GM23338 (cell line): ENCODE measurements at regions not wholly inside any gene's neighbourhood (a gene's known extent, or its start where the extent isn't known, plus 50 kb on each side); places are given as distances from the start of the nearest gene placed in this dataset.

Source experiments
- ATAC-seq: fragments of 200-7000 bp; cut with Tn5 transposase; 3 replicates; pipeline ENCODE4 v1.9.1; 2020
- DNase-seq: peaks from one replicate; pipeline ENCODE4 v3.0.0-alpha.2; 2015; ENCODE audit warnings: low spot score
- H2AFZ ChIP-seq: fragments of 200-600 bp; sonication (generic); 2 replicates; pipeline ENCODE4 v1.8.0; 2016; ENCODE audit warnings: antibody characterized with exemption, mild to moderate bottlenecking, moderate library complexity
- H3F3A ChIP-seq: fragments of 200-600 bp; sonication (generic); replicated peaks from 2 replicates; pipeline ENCODE4 v1.8.0; 2017; ENCODE audit warnings: antibody characterized with exemption, mixed run types, low read depth
- H3K27ac ChIP-seq: fragments of 200-600 bp; sonication (generic); 2 replicates; pipeline ENCODE4 v1.6.1; 2016; ENCODE audit warnings: low read depth
- H3K27me3 ChIP-seq: fragments of 200-600 bp; sonication (generic); 2 replicates; pipeline ENCODE4 v1.8.0; 2016; ENCODE audit warnings: mild to moderate bottlenecking, mixed run types, moderate library complexity; ENCODE audit not compliant: insufficient read depth
- H3K36me3 ChIP-seq: fragments of 200-600 bp; sonication (generic); 2 replicates; pipeline ENCODE4 v1.8.0; 2016; ENCODE audit warnings: mild to moderate bottlenecking; ENCODE audit not compliant: insufficient read depth
- H3K4me1 ChIP-seq: fragments of 200-600 bp; sonication (generic); 2 replicates; pipeline ENCODE4 v1.8.0; 2016; ENCODE audit warnings: mild to moderate bottlenecking, moderate library complexity; ENCODE audit not compliant: insufficient read depth
- H3K4me2 ChIP-seq: fragments of 200-600 bp; sonication (generic); 2 replicates; pipeline ENCODE4 v1.7.1; 2017; ENCODE audit warnings: mixed run types
- H3K4me3 ChIP-seq: fragments of 200-600 bp; sonication (generic); 2 replicates; pipeline ENCODE4 v1.6.1; 2016; ENCODE audit warnings: mixed run types
- H3K79me2 ChIP-seq: fragments of 200-600 bp; sonication (generic); replicated peaks from 2 replicates; pipeline ENCODE4 v1.8.0; 2017; ENCODE audit warnings: mild to moderate bottlenecking; ENCODE audit not compliant: insufficient read depth
- H3K9me2 ChIP-seq: fragments of 200-600 bp; sonication (generic); 2 replicates; pipeline ENCODE4 v1.8.0; 2017; ENCODE audit not compliant: insufficient read depth
- H4K20me1 ChIP-seq: fragments of 200-600 bp; sonication (generic); replicated peaks from 2 replicates; pipeline ENCODE4 v1.8.0; 2017; ENCODE audit warnings: mild to moderate bottlenecking; ENCODE audit not compliant: insufficient read depth
- H3K27ac Mint-ChIP-seq: 2 replicates; pipeline ENCODE4 v1.8.0; 2020; ENCODE audit warnings: inconsistent platforms, mild to moderate bottlenecking, moderate library complexity, mixed read lengths
- H3K27me3 Mint-ChIP-seq: 3 replicates; pipeline ENCODE4 v1.8.0; 2022; ENCODE audit warnings: low read depth, mild to moderate bottlenecking, moderate library complexity, mixed read lengths, inconsistent platforms; ENCODE audit not compliant: insufficient read depth, poor library complexity
- H3K36me3 Mint-ChIP-seq: 3 replicates; pipeline ENCODE4 v1.8.0; 2021; ENCODE audit warnings: low read depth, mild to moderate bottlenecking, inconsistent platforms, moderate library complexity, mixed read lengths
- H3K4me1 Mint-ChIP-seq: 3 replicates; pipeline ENCODE4 v1.8.0; 2020; ENCODE audit warnings: mild to moderate bottlenecking, inconsistent platforms, mixed read lengths
- H3K4me3 Mint-ChIP-seq: 3 replicates; pipeline ENCODE4 v1.8.0; 2021; ENCODE audit warnings: moderate library complexity, mild to moderate bottlenecking, inconsistent platforms, mixed read lengths
- H3K9me3 Mint-ChIP-seq: 3 replicates; pipeline ENCODE4 v1.8.0; 2020; ENCODE audit warnings: moderate library complexity, mild to moderate bottlenecking, inconsistent platforms, mixed read lengths
- EZH2 ChIP-seq: fragments of 200-600 bp; sonication (generic); IDR thresholded peaks from one replicate; pipeline ENCODE4 v1.8.0; 2017; ENCODE audit warnings: antibody characterized with exemption, mild to moderate bottlenecking, low read depth; ENCODE audit not compliant: unreplicated experiment
- EZH2phosphoT487 ChIP-seq: fragments of 200-600 bp; sonication (generic); IDR thresholded peaks from one replicate; pipeline ENCODE4 v1.8.1; 2018; ENCODE audit warnings: antibody characterized with exemption; ENCODE audit not compliant: unreplicated experiment
- JUNB ChIP-seq: IDR thresholded peaks from one replicate; pipeline ENCODE4 v1.6.1; 2016; ENCODE audit warnings: antibody characterized with exemption; ENCODE audit not compliant: unreplicated experiment
- NANOG ChIP-seq: IDR thresholded peaks from 2 replicates; pipeline ENCODE4 v1.6.1; 2016; ENCODE audit warnings: antibody characterized with exemption, borderline replicate concordance
- POLR2AphosphoS5 ChIP-seq: IDR thresholded peaks from 2 replicates; pipeline ENCODE4 v1.6.1; 2016; ENCODE audit warnings: antibody characterized with exemption, low read depth
- STAT1 ChIP-seq: IDR thresholded peaks from one replicate; pipeline ENCODE4 v1.6.1; 2016; ENCODE audit warnings: antibody characterized with exemption; ENCODE audit not compliant: unreplicated experiment
- TF ChIP-seq, protein P1 (sequence below): IDR thresholded peaks from 2 replicates; pipeline ENCODE4 v1.6.1; 2016; ENCODE audit warnings: antibody characterized with exemption
- TF ChIP-seq, protein P2 (sequence below), 2 experiments: fragments of 200-600 bp in 1 of 2; sonication (generic) in 1 of 2; conservative IDR thresholded peaks; 2 replicates each; pipeline versions ENCODE4 v1.5.1 to v1.6.1; 2016 to 2017; ENCODE audit warnings: antibody characterized with exemption in 2 of 2, low read depth in 2 of 2, mild to moderate bottlenecking in 2 of 2, moderate library complexity in 1 of 2
- TF ChIP-seq, protein P3 (sequence below): fragments of 250-450 bp; sonication (Bioruptor Pico); IDR thresholded peaks from 2 replicates; pipeline ENCODE4 v1.5.0; 2020; ENCODE audit warnings: mild to moderate bottlenecking, moderate library complexity

DNA sequence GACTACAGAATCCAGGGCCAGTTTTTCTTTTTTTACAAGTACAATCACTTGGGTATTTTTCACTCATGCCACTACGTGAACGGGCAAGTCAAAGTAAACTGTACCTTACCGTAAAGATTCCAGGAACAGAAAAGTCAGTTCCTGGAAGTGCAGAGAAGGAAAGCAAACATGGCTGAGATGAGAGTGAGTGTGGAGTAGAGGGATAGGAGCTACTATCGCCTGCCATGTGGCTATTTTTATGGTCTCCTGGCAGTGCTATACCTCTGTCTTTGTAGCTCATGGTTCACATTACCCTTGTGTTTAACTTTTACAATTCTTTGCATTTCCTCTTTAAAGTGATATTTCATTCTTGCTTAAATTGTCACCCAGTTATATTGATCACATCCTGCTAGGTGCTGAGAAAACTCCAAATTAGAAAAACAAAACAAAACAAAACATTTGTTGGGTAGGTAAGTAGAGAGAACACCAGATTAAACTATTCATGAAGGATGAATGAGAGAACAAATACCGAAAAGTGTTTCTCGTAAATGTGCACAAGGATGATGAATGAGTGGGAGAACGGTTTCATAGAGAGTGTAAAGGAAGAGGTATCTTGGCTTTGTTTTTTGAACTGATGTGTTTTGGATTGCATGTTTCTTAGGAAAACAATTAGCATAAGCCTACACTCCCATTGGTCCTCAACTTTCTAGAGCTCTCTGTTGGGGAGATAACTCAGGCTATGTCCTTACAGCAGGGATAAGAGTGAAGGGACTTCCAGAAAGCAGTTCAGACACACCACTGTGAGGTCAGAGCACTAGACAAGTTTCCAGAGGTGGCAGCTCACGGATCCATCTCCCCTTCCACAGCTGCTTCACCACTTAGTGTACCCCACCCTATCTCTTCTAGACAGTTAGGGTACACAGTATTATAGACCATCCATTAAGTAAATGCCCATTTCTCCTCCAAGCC is 163.7 kb downstream of the IPO8 start:
- Mint-ChIP-seq H3K36me3 (no peaks in the 10 kb centered on the region), H3K27me3 (no peaks in the 10 kb centered on the region), H3K4me3 (no peak overlapping the region), H3K9me3 (no peaks in the 10 kb centered on the region), H3K27ac (no peak overlapping the region), H3K4me1 (peaks cover 12% of the 10 kb centered on the region)
- H3K27ac ChIP-seq: no peak overlapping the region
- no peaks in the 10 kb centered on the region for H3K4me1 ChIP-seq
- H3F3A ChIP-seq: no peaks in the 10 kb centered on the region
- H2AFZ ChIP-seq: peak overlapping the region; percentile 29; the same call in 1 of the 2 replicates
- H3K4me3 ChIP-seq: no peak overlapping the region
- H3K9me2 ChIP-seq: no peaks in the 10 kb centered on the region
- no peaks in the 10 kb centered on the region for H4K20me1 ChIP-seq
- ATAC-seq (no peak), DNase-seq (no peak)
- TF ChIP-seq, protein P1, sequence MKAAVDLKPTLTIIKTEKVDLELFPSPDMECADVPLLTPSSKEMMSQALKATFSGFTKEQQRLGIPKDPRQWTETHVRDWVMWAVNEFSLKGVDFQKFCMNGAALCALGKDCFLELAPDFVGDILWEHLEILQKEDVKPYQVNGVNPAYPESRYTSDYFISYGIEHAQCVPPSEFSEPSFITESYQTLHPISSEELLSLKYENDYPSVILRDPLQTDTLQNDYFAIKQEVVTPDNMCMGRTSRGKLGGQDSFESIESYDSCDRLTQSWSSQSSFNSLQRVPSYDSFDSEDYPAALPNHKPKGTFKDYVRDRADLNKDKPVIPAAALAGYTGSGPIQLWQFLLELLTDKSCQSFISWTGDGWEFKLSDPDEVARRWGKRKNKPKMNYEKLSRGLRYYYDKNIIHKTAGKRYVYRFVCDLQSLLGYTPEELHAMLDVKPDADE: no peak
- TF ChIP-seq, protein P2, sequence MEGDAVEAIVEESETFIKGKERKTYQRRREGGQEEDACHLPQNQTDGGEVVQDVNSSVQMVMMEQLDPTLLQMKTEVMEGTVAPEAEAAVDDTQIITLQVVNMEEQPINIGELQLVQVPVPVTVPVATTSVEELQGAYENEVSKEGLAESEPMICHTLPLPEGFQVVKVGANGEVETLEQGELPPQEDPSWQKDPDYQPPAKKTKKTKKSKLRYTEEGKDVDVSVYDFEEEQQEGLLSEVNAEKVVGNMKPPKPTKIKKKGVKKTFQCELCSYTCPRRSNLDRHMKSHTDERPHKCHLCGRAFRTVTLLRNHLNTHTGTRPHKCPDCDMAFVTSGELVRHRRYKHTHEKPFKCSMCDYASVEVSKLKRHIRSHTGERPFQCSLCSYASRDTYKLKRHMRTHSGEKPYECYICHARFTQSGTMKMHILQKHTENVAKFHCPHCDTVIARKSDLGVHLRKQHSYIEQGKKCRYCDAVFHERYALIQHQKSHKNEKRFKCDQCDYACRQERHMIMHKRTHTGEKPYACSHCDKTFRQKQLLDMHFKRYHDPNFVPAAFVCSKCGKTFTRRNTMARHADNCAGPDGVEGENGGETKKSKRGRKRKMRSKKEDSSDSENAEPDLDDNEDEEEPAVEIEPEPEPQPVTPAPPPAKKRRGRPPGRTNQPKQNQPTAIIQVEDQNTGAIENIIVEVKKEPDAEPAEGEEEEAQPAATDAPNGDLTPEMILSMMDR (conservative IDR thresholded peaks at IDR 0.05; ENCODE audit: low read depth in 2 of 2): no peak
- TF ChIP-seq EZH2phosphoT487 (no peak), NANOG (no peak), JUNB (no peak), EZH2 (no peak), POLR2AphosphoS5 (no peak), STAT1 (no peak)
- TF ChIP-seq, protein P3, sequence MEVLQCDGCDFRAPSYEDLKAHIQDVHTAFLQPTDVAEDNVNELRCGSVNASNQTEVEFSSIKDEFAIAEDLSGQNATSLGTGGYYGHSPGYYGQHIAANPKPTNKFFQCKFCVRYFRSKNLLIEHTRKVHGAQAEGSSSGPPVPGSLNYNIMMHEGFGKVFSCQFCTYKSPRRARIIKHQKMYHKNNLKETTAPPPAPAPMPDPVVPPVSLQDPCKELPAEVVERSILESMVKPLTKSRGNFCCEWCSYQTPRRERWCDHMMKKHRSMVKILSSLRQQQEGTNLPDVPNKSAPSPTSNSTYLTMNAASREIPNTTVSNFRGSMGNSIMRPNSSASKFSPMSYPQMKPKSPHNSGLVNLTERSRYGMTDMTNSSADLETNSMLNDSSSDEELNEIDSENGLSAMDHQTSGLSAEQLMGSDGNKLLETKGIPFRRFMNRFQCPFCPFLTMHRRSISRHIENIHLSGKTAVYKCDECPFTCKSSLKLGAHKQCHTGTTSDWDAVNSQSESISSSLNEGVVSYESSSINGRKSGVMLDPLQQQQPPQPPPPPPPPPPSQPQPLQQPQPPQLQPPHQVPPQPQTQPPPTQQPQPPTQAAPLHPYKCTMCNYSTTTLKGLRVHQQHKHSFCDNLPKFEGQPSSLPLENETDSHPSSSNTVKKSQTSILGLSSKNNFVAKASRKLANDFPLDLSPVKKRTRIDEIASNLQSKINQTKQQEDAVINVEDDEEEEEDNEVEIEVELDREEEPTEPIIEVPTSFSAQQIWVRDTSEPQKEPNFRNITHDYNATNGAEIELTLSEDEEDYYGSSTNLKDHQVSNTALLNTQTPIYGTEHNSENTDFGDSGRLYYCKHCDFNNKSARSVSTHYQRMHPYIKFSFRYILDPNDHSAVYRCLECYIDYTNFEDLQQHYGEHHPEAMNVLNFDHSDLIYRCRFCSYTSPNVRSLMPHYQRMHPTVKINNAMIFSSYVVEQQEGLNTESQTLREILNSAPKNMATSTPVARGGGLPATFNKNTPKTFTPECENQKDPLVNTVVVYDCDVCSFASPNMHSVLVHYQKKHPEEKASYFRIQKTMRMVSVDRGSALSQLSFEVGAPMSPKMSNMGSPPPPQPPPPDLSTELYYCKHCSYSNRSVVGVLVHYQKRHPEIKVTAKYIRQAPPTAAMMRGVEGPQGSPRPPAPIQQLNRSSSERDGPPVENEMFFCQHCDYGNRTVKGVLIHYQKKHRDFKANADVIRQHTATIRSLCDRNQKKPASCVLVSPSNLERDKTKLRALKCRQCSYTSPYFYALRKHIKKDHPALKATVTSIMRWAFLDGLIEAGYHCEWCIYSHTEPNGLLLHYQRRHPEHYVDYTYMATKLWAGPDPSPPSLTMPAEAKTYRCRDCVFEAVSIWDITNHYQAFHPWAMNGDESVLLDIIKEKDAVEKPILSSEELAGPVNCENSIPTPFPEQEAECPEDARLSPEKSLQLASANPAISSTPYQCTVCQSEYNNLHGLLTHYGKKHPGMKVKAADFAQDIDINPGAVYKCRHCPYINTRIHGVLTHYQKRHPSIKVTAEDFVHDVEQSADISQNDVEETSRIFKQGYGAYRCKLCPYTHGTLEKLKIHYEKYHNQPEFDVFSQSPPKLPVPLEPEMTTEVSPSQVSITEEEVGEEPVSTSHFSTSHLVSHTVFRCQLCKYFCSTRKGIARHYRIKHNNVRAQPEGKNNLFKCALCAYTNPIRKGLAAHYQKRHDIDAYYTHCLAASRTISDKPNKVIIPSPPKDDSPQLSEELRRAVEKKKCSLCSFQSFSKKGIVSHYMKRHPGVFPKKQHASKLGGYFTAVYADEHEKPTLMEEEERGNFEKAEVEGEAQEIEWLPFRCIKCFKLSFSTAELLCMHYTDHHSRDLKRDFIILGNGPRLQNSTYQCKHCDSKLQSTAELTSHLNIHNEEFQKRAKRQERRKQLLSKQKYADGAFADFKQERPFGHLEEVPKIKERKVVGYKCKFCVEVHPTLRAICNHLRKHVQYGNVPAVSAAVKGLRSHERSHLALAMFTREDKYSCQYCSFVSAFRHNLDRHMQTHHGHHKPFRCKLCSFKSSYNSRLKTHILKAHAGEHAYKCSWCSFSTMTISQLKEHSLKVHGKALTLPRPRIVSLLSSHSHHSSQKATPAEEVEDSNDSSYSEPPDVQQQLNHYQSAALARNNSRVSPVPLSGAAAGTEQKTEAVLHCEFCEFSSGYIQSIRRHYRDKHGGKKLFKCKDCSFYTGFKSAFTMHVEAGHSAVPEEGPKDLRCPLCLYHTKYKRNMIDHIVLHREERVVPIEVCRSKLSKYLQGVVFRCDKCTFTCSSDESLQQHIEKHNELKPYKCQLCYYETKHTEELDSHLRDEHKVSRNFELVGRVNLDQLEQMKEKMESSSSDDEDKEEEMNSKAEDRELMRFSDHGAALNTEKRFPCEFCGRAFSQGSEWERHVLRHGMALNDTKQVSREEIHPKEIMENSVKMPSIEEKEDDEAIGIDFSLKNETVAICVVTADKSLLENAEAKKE (CRISPR knock-in tag): no peak
- H3K79me2 ChIP-seq: no peaks in the 10 kb centered on the region
- no peaks in the 10 kb centered on the region for H3K27me3 ChIP-seq
- H3K36me3 ChIP-seq: no peaks in the 10 kb centered on the region
- H3K4me2 ChIP-seq: no peak overlapping the region
